ENCODE measurements at regions not wholly inside any gene's neighbourhood (a gene's known extent, or its start where the extent isn't known, plus 50 kb on each side); places are given as distances from the start of the nearest gene placed in this dataset.

DNA sequence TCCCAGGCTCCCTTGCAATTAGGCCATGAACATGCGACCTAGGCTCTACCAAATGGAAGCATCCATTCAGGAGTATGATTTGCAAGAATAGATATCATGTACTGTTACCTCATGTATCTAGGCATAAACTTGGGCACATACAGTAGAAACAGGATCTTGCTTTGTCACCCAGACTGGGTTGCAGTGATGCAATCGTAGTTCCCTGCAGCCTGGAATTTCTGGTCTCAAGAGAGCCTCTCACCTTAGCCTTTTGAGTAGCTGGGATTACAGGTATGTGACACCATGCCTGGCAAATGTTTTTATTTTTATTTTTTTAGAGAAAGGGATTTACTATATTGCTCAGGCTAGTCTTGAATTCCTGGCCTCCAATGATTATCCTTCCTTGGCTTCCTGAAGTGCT is 994.2 kb downstream of the ADGRL3 start:
- H3K23ac ChIP-seq (ENCODE audit: insufficient read length, low read depth, low read length), result no peak overlapping the region
- no peak overlapping the region for H3K4me2 ChIP-seq (ENCODE audit: insufficient read depth, insufficient read length, low read length)
- H3K23me2 ChIP-seq (ENCODE audit: insufficient read length, low read depth, low read length, poor library complexity, severe bottlenecking), result no peaks in the 10 kb centered on the region
- no peak overlapping the region for H3K56ac ChIP-seq (ENCODE audit: insufficient read length, low read depth, low read length)
- TF ChIP-seq, protein P1, sequence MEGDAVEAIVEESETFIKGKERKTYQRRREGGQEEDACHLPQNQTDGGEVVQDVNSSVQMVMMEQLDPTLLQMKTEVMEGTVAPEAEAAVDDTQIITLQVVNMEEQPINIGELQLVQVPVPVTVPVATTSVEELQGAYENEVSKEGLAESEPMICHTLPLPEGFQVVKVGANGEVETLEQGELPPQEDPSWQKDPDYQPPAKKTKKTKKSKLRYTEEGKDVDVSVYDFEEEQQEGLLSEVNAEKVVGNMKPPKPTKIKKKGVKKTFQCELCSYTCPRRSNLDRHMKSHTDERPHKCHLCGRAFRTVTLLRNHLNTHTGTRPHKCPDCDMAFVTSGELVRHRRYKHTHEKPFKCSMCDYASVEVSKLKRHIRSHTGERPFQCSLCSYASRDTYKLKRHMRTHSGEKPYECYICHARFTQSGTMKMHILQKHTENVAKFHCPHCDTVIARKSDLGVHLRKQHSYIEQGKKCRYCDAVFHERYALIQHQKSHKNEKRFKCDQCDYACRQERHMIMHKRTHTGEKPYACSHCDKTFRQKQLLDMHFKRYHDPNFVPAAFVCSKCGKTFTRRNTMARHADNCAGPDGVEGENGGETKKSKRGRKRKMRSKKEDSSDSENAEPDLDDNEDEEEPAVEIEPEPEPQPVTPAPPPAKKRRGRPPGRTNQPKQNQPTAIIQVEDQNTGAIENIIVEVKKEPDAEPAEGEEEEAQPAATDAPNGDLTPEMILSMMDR (conservative IDR thresholded peaks at IDR 0.05), result no peak
- H3K18ac ChIP-seq (ENCODE audit: insufficient read length, low read depth, low read length), result no peak overlapping the region
- H3T11ph ChIP-seq (ENCODE audit: low read length), result no peak overlapping the region
- Mint-ChIP-seq H3K9me3 (no peaks in the 10 kb centered on the region), H3K27me3 (ENCODE audit: low read depth) (no peaks in the 10 kb centered on the region), H3K36me3 (ENCODE audit: insufficient read depth in 1 of 3, low read depth in 3 of 3) (no peaks in the 10 kb centered on the region), H3K4me1 (no peaks in the 10 kb centered on the region), H3K27ac (no peak overlapping the region), H3K4me3 (no peak overlapping the region)
- no peak overlapping the region for H3K4ac ChIP-seq (ENCODE audit: low read depth, low read length)
- no peaks in the 10 kb centered on the region for H3K79me1 ChIP-seq (ENCODE audit: insufficient read depth, low read depth, low read length, poor library complexity, severe bottlenecking)
- WGBS (ENCODE audit: extremely low coverage, insufficient read length, low lambda C conversion rate), result no CpG with 5 or more reads among the region's 2 CpGs
- no peak overlapping the region for H2BK5ac ChIP-seq (ENCODE audit: insufficient read length, low read length)
- H3K9me3 ChIP-seq (ENCODE audit: control insufficient read depth, low read depth, low read length), result no peaks in the 10 kb centered on the region
- H4K5ac ChIP-seq (ENCODE audit: insufficient read length, low read depth, low read length), result no peak overlapping the region
- no peak overlapping the region for H2BK120ac ChIP-seq (ENCODE audit: low read depth, low read length, poor library complexity, severe bottlenecking)
- no peak overlapping the region for H2AK5ac ChIP-seq (ENCODE audit: insufficient read length, low read length)
- no peaks in the 10 kb centered on the region for H4K20me1 ChIP-seq (ENCODE audit: control insufficient read depth, insufficient read depth, insufficient read length)
- no peak overlapping the region for H2BK15ac ChIP-seq (ENCODE audit: low read depth, low read length)
- H3K4me1 ChIP-seq (ENCODE audit: insufficient read depth, low read length), result no peaks in the 10 kb centered on the region
- no peaks in the 10 kb centered on the region for H3K79me2 ChIP-seq (ENCODE audit: insufficient read depth, low read length)
- no peak overlapping the region for H3K9ac ChIP-seq (ENCODE audit: extremely low read depth, insufficient read length, low read length)
- H3K27me3 ChIP-seq (ENCODE audit: insufficient read depth, low read length), result no peaks in the 10 kb centered on the region
- H3K14ac ChIP-seq (ENCODE audit: insufficient read depth, low read length), result no peak overlapping the region
- no peak overlapping the region for H2AFZ ChIP-seq (ENCODE audit: low read length)
- DNase-seq, result no peak
- no peak overlapping the region for H3K27ac ChIP-seq (ENCODE audit: insufficient read length, low read depth, low read length)
- no peak overlapping the region for H4K91ac ChIP-seq (ENCODE audit: insufficient read length, low read depth, low read length)
- no peak overlapping the region for H2BK12ac ChIP-seq (ENCODE audit: insufficient read length, low read depth, low read length)
- H2BK20ac ChIP-seq (ENCODE audit: low read depth, low read length, poor library complexity, severe bottlenecking), result no peak overlapping the region
- no peak overlapping the region for H4K8ac ChIP-seq (replicated peaks; ENCODE audit: insufficient read length, low read depth, low read length)

All from H9 (cell line).